Endothelial cell (in vitro differentiated cells): ENCODE measurements at regions not wholly inside any gene's neighbourhood (a gene's known extent, or its start where the extent isn't known, plus 50 kb on each side); places are given as distances from the start of the nearest gene placed in this dataset.

Source experiments
- DNase-seq: peaks from one replicate; pipeline ENCODE4 v3.0.0; 2021; ENCODE audit warnings: low spot score
- H3K27ac Mint-ChIP-seq: one replicate; pipeline ENCODE4 v1.8.0; 2021; ENCODE audit warnings: mixed read lengths, inconsistent platforms; ENCODE audit not compliant: unreplicated experiment
- H3K27me3 Mint-ChIP-seq: one replicate; pipeline ENCODE4 v1.8.0; 2021; ENCODE audit warnings: mild to moderate bottlenecking, moderate library complexity, mixed read lengths, inconsistent platforms; ENCODE audit not compliant: unreplicated experiment
- H3K36me3 Mint-ChIP-seq: one replicate; pipeline ENCODE4 v1.8.0; 2021; ENCODE audit warnings: mild to moderate bottlenecking, low read depth, mixed read lengths, inconsistent platforms; ENCODE audit not compliant: unreplicated experiment
- H3K4me1 Mint-ChIP-seq: one replicate; pipeline ENCODE4 v1.8.0; 2021; ENCODE audit warnings: mild to moderate bottlenecking, mixed read lengths, inconsistent platforms; ENCODE audit not compliant: unreplicated experiment
- H3K4me3 Mint-ChIP-seq: one replicate; pipeline ENCODE4 v1.8.0; 2021; ENCODE audit warnings: mild to moderate bottlenecking, mixed read lengths, inconsistent platforms; ENCODE audit not compliant: unreplicated experiment
- H3K9me3 Mint-ChIP-seq: one replicate; pipeline ENCODE4 v1.8.0; 2021; ENCODE audit warnings: mixed read lengths, inconsistent platforms; ENCODE audit not compliant: unreplicated experiment
- CTCF ChIP-seq: fragments of 200-600 bp; sonication (generic); IDR thresholded peaks from one replicate; pipeline ENCODE4 v1.5.0; 2021; ENCODE audit warnings: antibody characterized with exemption; ENCODE audit not compliant: unreplicated experiment

- no peak for DNase-seq
- no peak for TF ChIP-seq CTCF
- no peaks in the 10 kb centered on the region for H3K4me1 Mint-ChIP-seq
- H3K9me3 Mint-ChIP-seq, result no peaks in the 10 kb centered on the region
- H3K27me3 Mint-ChIP-seq, result no peaks in the 10 kb centered on the region
- no peak overlapping the region for H3K27ac Mint-ChIP-seq
- H3K4me3 Mint-ChIP-seq, result no peak overlapping the region
- no peaks in the 10 kb centered on the region for H3K36me3 Mint-ChIP-seq
Observed at GRCh38 chr6:102562713-102563112, 1169.2 kb downstream of the GRIK2 start.

GRCh38 chr6:102553214-102553613 is 1159.7 kb downstream of the GRIK2 start:
- Mint-ChIP-seq H3K4me3 (no peak overlapping the region), H3K4me1 (no peaks in the 10 kb centered on the region), H3K36me3 (no peaks in the 10 kb centered on the region), H3K27ac (no peak overlapping the region), H3K9me3 (no peaks in the 10 kb centered on the region), H3K27me3 (no peaks in the 10 kb centered on the region)
- DNase-seq, result no peak
- TF ChIP-seq CTCF, result no peak

GRCh38 chr6:102549221-102549874 is 1155.8 kb downstream of the GRIK2 start:
- no peaks in the 10 kb centered on the region for H3K9me3 Mint-ChIP-seq
- no peaks in the 10 kb centered on the region for H3K36me3 Mint-ChIP-seq
- no peak for TF ChIP-seq CTCF
- H3K27ac Mint-ChIP-seq, result no peak overlapping the region
- no peak for DNase-seq
- H3K4me3 Mint-ChIP-seq, result no peak overlapping the region
- H3K4me1 Mint-ChIP-seq, result no peaks in the 10 kb centered on the region
- no peaks in the 10 kb centered on the region for H3K27me3 Mint-ChIP-seq

- no peak overlapping the region for H3K27ac Mint-ChIP-seq
- H3K36me3 Mint-ChIP-seq, result no peaks in the 10 kb centered on the region
- no peaks in the 10 kb centered on the region for H3K9me3 Mint-ChIP-seq
- no peak overlapping the region for H3K4me3 Mint-ChIP-seq
- no peak for TF ChIP-seq CTCF
- H3K27me3 Mint-ChIP-seq, result peaks cover 2% of the 10 kb centered on the region
- DNase-seq, result no peak
- no peaks in the 10 kb centered on the region for H3K4me1 Mint-ChIP-seq
Observed at GRCh38 chr6:102525336-102525735, 1131.8 kb downstream of the GRIK2 start.

- Mint-ChIP-seq H3K4me3 (no peak overlapping the region), H3K36me3 (no peaks in the 10 kb centered on the region), H3K27me3 (no peaks in the 10 kb centered on the region), H3K9me3 (no peaks in the 10 kb centered on the region), H3K27ac (no peak overlapping the region), H3K4me1 (no peaks in the 10 kb centered on the region)
- no peak for TF ChIP-seq CTCF
- no peak for DNase-seq
Observed at GRCh38 chr6:102520966-102521365, 1127.5 kb downstream of the GRIK2 start.
